ENCODE measurements at regions not wholly inside any gene's neighbourhood (a gene's known extent, or its start where the extent isn't known, plus 50 kb on each side); places are given as distances from the start of the nearest gene placed in this dataset.

- no peak for TF ChIP-seq EZH2 (IDR thresholded peaks at IDR 0.05; ENCODE audit: borderline replicate concordance, low read depth, low read length, poor library complexity, severe bottlenecking)
- TF ChIP-seq, protein P1, sequence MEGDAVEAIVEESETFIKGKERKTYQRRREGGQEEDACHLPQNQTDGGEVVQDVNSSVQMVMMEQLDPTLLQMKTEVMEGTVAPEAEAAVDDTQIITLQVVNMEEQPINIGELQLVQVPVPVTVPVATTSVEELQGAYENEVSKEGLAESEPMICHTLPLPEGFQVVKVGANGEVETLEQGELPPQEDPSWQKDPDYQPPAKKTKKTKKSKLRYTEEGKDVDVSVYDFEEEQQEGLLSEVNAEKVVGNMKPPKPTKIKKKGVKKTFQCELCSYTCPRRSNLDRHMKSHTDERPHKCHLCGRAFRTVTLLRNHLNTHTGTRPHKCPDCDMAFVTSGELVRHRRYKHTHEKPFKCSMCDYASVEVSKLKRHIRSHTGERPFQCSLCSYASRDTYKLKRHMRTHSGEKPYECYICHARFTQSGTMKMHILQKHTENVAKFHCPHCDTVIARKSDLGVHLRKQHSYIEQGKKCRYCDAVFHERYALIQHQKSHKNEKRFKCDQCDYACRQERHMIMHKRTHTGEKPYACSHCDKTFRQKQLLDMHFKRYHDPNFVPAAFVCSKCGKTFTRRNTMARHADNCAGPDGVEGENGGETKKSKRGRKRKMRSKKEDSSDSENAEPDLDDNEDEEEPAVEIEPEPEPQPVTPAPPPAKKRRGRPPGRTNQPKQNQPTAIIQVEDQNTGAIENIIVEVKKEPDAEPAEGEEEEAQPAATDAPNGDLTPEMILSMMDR (conservative IDR thresholded peaks at IDR 0.05; ENCODE audit: low read depth, low read length) = no peak
Observed at GRCh38 chr3:174725303-174725702, 133.8 kb upstream of the NAALADL2 start.

Data from A673 (cell line).